Neural progenitor cell (in vitro differentiated cells): ENCODE measurements at regions not wholly inside any gene's neighbourhood (a gene's known extent, or its start where the extent isn't known, plus 50 kb on each side); places are given as distances from the start of the nearest gene placed in this dataset.

Source experiments
- DNase-seq: peaks from one replicate; pipeline ENCODE4 v3.0.0-alpha.2; 2016; ENCODE audit warnings: low spot score
- H2AFZ ChIP-seq: fragments of 200-600 bp; sonication (generic); replicated peaks from 2 replicates; pipeline ENCODE4 v1.6.1; 2016; ENCODE audit warnings: antibody characterized with exemption
- H3F3A ChIP-seq: fragments of 200-600 bp; sonication (generic); 2 replicates; pipeline ENCODE4 v1.6.1; 2016; ENCODE audit warnings: antibody characterized with exemption, low read depth
- H3K27ac ChIP-seq: fragments of 200-600 bp; sonication (generic); 2 replicates; pipeline ENCODE4 v1.5.1; 2016; ENCODE audit warnings: mild to moderate bottlenecking
- H3K27me3 ChIP-seq: fragments of 200-600 bp; sonication (generic); 2 replicates; pipeline ENCODE4 v1.6.1; 2016; ENCODE audit warnings: mild to moderate bottlenecking, moderate library complexity
- H3K36me3 ChIP-seq: fragments of 200-600 bp; sonication (generic); 2 replicates; pipeline ENCODE4 v1.5.1; 2016
- H3K4me1 ChIP-seq: fragments of 200-600 bp; sonication (generic); 2 replicates; pipeline ENCODE4 v1.6.1; 2016; ENCODE audit warnings: mixed run types
- H3K4me2 ChIP-seq: fragments of 200-600 bp; sonication (generic); 2 replicates; pipeline ENCODE4 v1.6.1; 2016
- H3K4me3 ChIP-seq: fragments of 200-600 bp; sonication (generic); 2 replicates; pipeline ENCODE4 v1.5.1; 2016
- H3K79me2 ChIP-seq: fragments of 200-600 bp; sonication (generic); 2 replicates; pipeline ENCODE4 v1.6.1; 2016; ENCODE audit warnings: low read depth
- H3K9ac ChIP-seq: fragments of 200-600 bp; sonication (generic); 2 replicates; pipeline ENCODE4 v1.6.1; 2016
- H3K9me3 ChIP-seq: fragments of 200-600 bp; sonication (generic); 2 replicates; pipeline ENCODE4 v1.5.1; 2016; ENCODE audit warnings: low read depth
- H4K20me1 ChIP-seq: fragments of 200-600 bp; sonication (generic); 2 replicates; pipeline ENCODE4 v1.6.1; 2016; ENCODE audit warnings: low read depth
- H3K27ac Mint-ChIP-seq: 3 replicates; pipeline ENCODE4 v1.8.0; 2021; ENCODE audit warnings: mixed read lengths
- H3K27me3 Mint-ChIP-seq: 2 replicates; pipeline ENCODE4 v1.8.0; 2022; ENCODE audit warnings: low read depth, mild to moderate bottlenecking, inconsistent platforms, moderate library complexity, mixed read lengths; ENCODE audit not compliant: insufficient read depth
- H3K36me3 Mint-ChIP-seq: 3 replicates; pipeline ENCODE4 v1.8.0; 2021; ENCODE audit warnings: mixed read lengths
- H3K4me1 Mint-ChIP-seq: 3 replicates; pipeline ENCODE4 v1.8.0; 2021; ENCODE audit warnings: mixed read lengths
- H3K4me3 Mint-ChIP-seq: 3 replicates; pipeline ENCODE4 v1.8.0; 2021; ENCODE audit warnings: mild to moderate bottlenecking, moderate library complexity, mixed read lengths
- H3K9me3 Mint-ChIP-seq: 3 replicates; pipeline ENCODE4 v1.8.0; 2020; ENCODE audit warnings: mixed read lengths
- CTCF ChIP-seq: fragments of 200-600 bp; sonication (generic); IDR thresholded peaks from 2 replicates; pipeline ENCODE4 v1.5.1; 2017; ENCODE audit warnings: antibody characterized with exemption, mild to moderate bottlenecking
- EZH2 ChIP-seq: fragments of 200-600 bp; sonication (generic); IDR thresholded peaks from 2 replicates; pipeline ENCODE4 v1.6.1; 2017; ENCODE audit warnings: antibody characterized with exemption, mild to moderate bottlenecking, moderate library complexity
- EZH2phosphoT487 ChIP-seq: fragments of 200-600 bp; sonication (generic); IDR thresholded peaks from 2 replicates; pipeline ENCODE4 v1.6.1; 2017; ENCODE audit warnings: antibody characterized with exemption

GRCh38 chr16:56048425-56049105 is 142.7 kb upstream of the GNAO1 start:
- Mint-ChIP-seq H3K9me3 (no peaks in the 10 kb centered on the region), H3K27ac (no peak overlapping the region), H3K4me1 (peaks cover 11% of the 10 kb centered on the region), H3K27me3 (no peaks in the 10 kb centered on the region), H3K36me3 (no peaks in the 10 kb centered on the region), H3K4me3 (no peak overlapping the region)
- no peak overlapping the region for H3K9ac ChIP-seq
- H3K4me2 ChIP-seq = no peak overlapping the region
- no peak overlapping the region for H3K27ac ChIP-seq
- no peaks in the 10 kb centered on the region for H3K27me3 ChIP-seq
- no peaks in the 10 kb centered on the region for H3K9me3 ChIP-seq
- H4K20me1 ChIP-seq = peaks cover 3% of the 10 kb centered on the region
- no peak for DNase-seq
- peaks cover 5% of the 10 kb centered on the region for H3F3A ChIP-seq
- no peak overlapping the region for H3K4me3 ChIP-seq
- no peaks in the 10 kb centered on the region for H3K36me3 ChIP-seq
- no peaks in the 10 kb centered on the region for H3K79me2 ChIP-seq
- H3K4me1 ChIP-seq = peaks cover 12% of the 10 kb centered on the region
- TF ChIP-seq CTCF (no peak), EZH2phosphoT487 (no peak), EZH2 (no peak)
- H2AFZ ChIP-seq = no peak overlapping the region

- H3K36me3 ChIP-seq = no peaks in the 10 kb centered on the region
- no peaks in the 10 kb centered on the region for H3K9me3 ChIP-seq
- peaks cover 5% of the 10 kb centered on the region for H3F3A ChIP-seq
- no peaks in the 10 kb centered on the region for H3K79me2 ChIP-seq
- peak; percentile 44 for DNase-seq
- H4K20me1 ChIP-seq = peaks cover 3% of the 10 kb centered on the region
- peak overlapping the region; percentile 61 for H3K4me2 ChIP-seq
- H3K27me3 ChIP-seq = no peaks in the 10 kb centered on the region
- Mint-ChIP-seq H3K27ac (no peak overlapping the region), H3K9me3 (no peaks in the 10 kb centered on the region), H3K4me3 (no peak overlapping the region), H3K4me1 (peaks cover 11% of the 10 kb centered on the region), H3K27me3 (no peaks in the 10 kb centered on the region), H3K36me3 (no peaks in the 10 kb centered on the region)
- H3K4me3 ChIP-seq = no peak overlapping the region
- peaks cover 12% of the 10 kb centered on the region for H3K4me1 ChIP-seq
- no peak overlapping the region for H3K27ac ChIP-seq
- H2AFZ ChIP-seq = no peak overlapping the region
- no peak for TF ChIP-seq CTCF
- no peak for TF ChIP-seq EZH2
- no peak for TF ChIP-seq EZH2phosphoT487
- no peak overlapping the region for H3K9ac ChIP-seq
Observed at GRCh38 chr16:56047307-56048234, 143.7 kb upstream of the GNAO1 start.

- Histone ChIP-seq H3K4me2 (no peak overlapping the region), H3K9me3 (peaks cover 3% of the 10 kb centered on the region), H4K20me1 (peaks cover 2% of the 10 kb centered on the region), H3K79me2 (no peaks in the 10 kb centered on the region), H3K4me1 (peaks cover 8% of the 10 kb centered on the region), H3F3A (peaks cover 2% of the 10 kb centered on the region), H3K27me3 (no peaks in the 10 kb centered on the region), H3K4me3 (no peak overlapping the region), H3K27ac (no peak overlapping the region), H3K9ac (no peak overlapping the region), H3K36me3 (no peaks in the 10 kb centered on the region), H2AFZ (no peak overlapping the region)
- Mint-ChIP-seq H3K36me3 (no peaks in the 10 kb centered on the region), H3K9me3 (peaks cover 4% of the 10 kb centered on the region), H3K4me1 (peaks cover 8% of the 10 kb centered on the region), H3K27me3 (no peaks in the 10 kb centered on the region), H3K4me3 (no peak overlapping the region), H3K27ac (no peak overlapping the region)
- no peak for DNase-seq
- TF ChIP-seq EZH2phosphoT487 (no peak), CTCF (no peak), EZH2 (no peak)
Observed at GRCh38 chr16:56042416-56042815, 148.9 kb upstream of the GNAO1 start.
